CD8-positive, alpha-beta memory T cell (primary cell): ENCODE measurements at regions not wholly inside any gene's neighbourhood (a gene's known extent, or its start where the extent isn't known, plus 50 kb on each side); places are given as distances from the start of the nearest gene placed in this dataset.

Source experiments
- CTCF ChIA-PET: fragments of 350-600 bp; sonication (Branson Sonifier 250); formaldehyde crosslinking; loops from one replicate; lab custom pipeline; 2021; ENCODE audit warnings: antibody characterized with exemption; lab: Charles Lee
- POLR2A ChIA-PET: fragments of 350-600 bp; sonication (Branson Sonifier 250); formaldehyde crosslinking; loops from one replicate; lab custom pipeline; 2021; ENCODE audit warnings: antibody characterized with exemption; lab: Charles Lee
- DNase-seq, 5 donors: peaks; one replicate each; pipeline versions ENCODE4 v3.0.0 to v3.0.0-alpha.2; 2020 to 2022; ENCODE audit warnings: mixed read lengths in 1 of 5
- H3K27ac ChIP-seq: one replicate; pipeline ENCODE4 v1.7.0; 2013; ENCODE audit warnings: low read depth, mild to moderate bottlenecking, low read length, moderate library complexity
- H3K27me3 ChIP-seq: 2 replicates; pipeline ENCODE4 v1.7.0; 2013; ENCODE audit warnings: low read length, mild to moderate bottlenecking; ENCODE audit not compliant: insufficient read depth, poor library complexity, severe bottlenecking
- H3K36me3 ChIP-seq: 2 replicates; pipeline ENCODE4 v1.7.0; 2013; ENCODE audit warnings: mild to moderate bottlenecking, low read length, moderate library complexity; ENCODE audit not compliant: insufficient read depth
- H3K4me1 ChIP-seq: 2 replicates; pipeline ENCODE4 v1.7.0; 2013; ENCODE audit warnings: mild to moderate bottlenecking, low read length, moderate library complexity; ENCODE audit not compliant: insufficient read depth
- H3K4me3 ChIP-seq: 2 replicates; pipeline ENCODE4 v1.7.0; 2013; ENCODE audit warnings: mild to moderate bottlenecking, low read length
- H3K9me3 ChIP-seq: 2 replicates; pipeline ENCODE4 v1.7.0; 2013; ENCODE audit warnings: mild to moderate bottlenecking, low read length
- H3K27ac Mint-ChIP-seq, 8 donors: one replicate each; pipeline ENCODE4 v1.8.0; 2020 to 2021; ENCODE audit warnings: mixed read lengths in 8 of 8, mild to moderate bottlenecking in 6 of 8, inconsistent platforms in 3 of 8, moderate library complexity in 3 of 8
- H3K27me3 Mint-ChIP-seq, 2 donors: one replicate each; pipeline ENCODE4 v1.8.0; 2020 to 2021; ENCODE audit warnings: mixed read lengths in 2 of 2, mild to moderate bottlenecking in 1 of 2, moderate library complexity in 1 of 2
- H3K36me3 Mint-ChIP-seq, 3 donors: one replicate each; pipeline ENCODE4 v1.8.0; 2020 to 2021; ENCODE audit warnings: mixed read lengths in 3 of 3, inconsistent platforms in 1 of 3, mild to moderate bottlenecking in 1 of 3
- H3K4me1 Mint-ChIP-seq, 3 donors: one replicate each; pipeline ENCODE4 v1.8.0; 2020 to 2021; ENCODE audit warnings: mixed read lengths in 3 of 3, inconsistent platforms in 1 of 3, mild to moderate bottlenecking in 1 of 3
- H3K4me3 Mint-ChIP-seq, 7 donors: one replicate each; pipeline ENCODE4 v1.8.0; 2020 to 2021; ENCODE audit warnings: mixed read lengths in 7 of 7, mild to moderate bottlenecking in 6 of 7, moderate library complexity in 4 of 7, inconsistent platforms in 2 of 7
- H3K9me3 Mint-ChIP-seq, 5 donors: one replicate each; pipeline ENCODE4 v1.8.0; 2020 to 2022; ENCODE audit warnings: mixed read lengths in 5 of 5, mild to moderate bottlenecking in 3 of 5, moderate library complexity in 2 of 5, inconsistent platforms in 1 of 5

DNA sequence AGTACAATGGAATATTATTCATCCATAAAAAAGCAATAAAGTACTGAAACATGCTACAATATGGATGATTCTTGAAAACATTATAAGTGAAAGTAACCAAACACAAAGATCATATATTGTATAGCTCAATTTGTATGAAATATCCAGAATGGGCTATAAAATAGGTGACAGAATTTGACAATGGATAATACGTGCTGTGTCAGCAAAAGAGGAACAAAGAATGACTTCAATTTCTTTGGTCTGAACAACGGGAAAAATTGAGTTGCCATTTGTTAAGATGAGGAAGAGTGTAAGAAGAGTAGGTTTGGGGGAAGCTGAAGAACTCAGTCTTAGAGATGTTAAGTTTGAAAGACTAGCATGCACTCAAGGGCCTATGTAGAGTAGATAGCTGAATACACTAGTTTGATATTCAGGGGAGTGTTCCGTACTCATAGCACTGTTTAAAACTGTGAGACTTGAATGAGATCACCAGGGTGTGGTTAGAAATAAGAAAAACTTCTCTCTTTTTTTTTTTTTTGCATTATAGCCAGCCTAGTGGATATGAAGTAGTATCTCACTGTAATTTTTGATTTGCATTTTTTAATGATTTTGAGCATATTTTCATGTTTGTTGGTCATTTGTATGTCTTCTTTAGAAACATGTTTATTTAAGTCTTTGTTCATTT is 213.6 kb downstream of the NR4A2 start:
- CTCF ChIA-PET = no interaction called here
- no peaks in the 10 kb centered on the region for H3K9me3 ChIP-seq

DNA sequence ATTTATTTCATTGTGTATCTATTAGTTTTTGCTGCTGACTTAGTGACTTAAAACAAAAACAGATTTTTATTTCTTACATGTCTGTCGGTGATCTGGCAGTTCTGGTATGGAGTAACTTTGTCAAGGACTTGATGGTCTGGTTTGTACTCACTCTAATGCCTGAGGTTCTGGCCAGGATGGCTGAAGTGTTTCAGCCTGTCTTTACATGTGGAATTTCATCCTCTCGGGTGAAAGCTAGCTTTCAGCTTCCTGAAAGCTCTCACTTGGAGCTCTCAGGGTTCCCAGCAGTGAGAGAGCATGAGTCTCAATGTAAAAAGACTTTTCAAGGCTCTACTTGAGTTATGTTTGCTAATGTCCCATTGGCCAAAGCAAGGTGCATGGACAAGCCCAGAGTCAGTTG is 216.4 kb downstream of the NR4A2 start:
- ChIA-PET POLR2A (no interaction called here), CTCF (no interaction called here)
- H3K4me1 Mint-ChIP-seq = no peaks in the 10 kb centered on the region
- peaks cover 0 to 6% of the 10 kb centered on the region in 2 donors for H3K27me3 Mint-ChIP-seq
- no peak overlapping the region for H3K27ac Mint-ChIP-seq
- Histone ChIP-seq H3K27me3 (no peaks in the 10 kb centered on the region), H3K27ac (no peak overlapping the region), H3K4me1 (no peaks in the 10 kb centered on the region), H3K9me3 (no peaks in the 10 kb centered on the region), H3K4me3 (no peak overlapping the region), H3K36me3 (no peaks in the 10 kb centered on the region)
- H3K36me3 Mint-ChIP-seq = no peaks in the 10 kb centered on the region
- H3K4me3 Mint-ChIP-seq = no peak overlapping the region
- no peak for DNase-seq
- peaks cover 0 to 3% (median 0%) of the 10 kb centered on the region in 5 donors for H3K9me3 Mint-ChIP-seq

More for the DNA sequence above, 213.6 kb downstream of the NR4A2 start:
- Histone ChIP-seq H3K4me1 (no peaks in the 10 kb centered on the region), H3K27me3 (no peaks in the 10 kb centered on the region), H3K27ac (no peak overlapping the region), H3K4me3 (no peak overlapping the region), H3K36me3 (no peaks in the 10 kb centered on the region)
- Mint-ChIP-seq H3K9me3 (peaks cover 0 to 8% (median 0%) of the 10 kb centered on the region in 5 donors), H3K4me1 (no peaks in the 10 kb centered on the region), H3K27ac (no peak overlapping the region), H3K36me3 (no peaks in the 10 kb centered on the region), H3K4me3 (no peak overlapping the region), H3K27me3 (peaks cover 0 to 13% of the 10 kb centered on the region in 2 donors)
- POLR2A ChIA-PET = no interaction called here
- DNase-seq = no peak

DNA sequence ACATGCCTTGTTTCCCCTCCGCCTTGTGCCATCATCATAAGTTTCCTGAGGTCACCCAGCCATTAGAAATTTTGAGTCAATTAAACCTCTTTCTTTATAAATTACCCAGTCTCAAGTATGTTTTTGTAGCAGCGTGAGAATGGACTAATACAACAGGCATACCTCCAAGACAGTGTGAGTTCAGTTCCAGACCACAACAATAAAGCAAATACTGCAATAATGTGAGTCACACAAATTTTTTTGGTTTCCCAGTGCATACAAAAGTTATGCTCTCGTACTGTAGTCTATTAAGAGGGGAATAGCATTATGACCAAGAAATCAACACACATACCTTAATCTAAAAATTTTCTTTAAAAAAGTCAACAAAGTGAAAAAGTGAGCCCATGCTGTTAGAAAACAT is 217.2 kb downstream of the NR4A2 start:
- Histone ChIP-seq H3K27ac (no peak overlapping the region), H3K4me3 (no peak overlapping the region), H3K4me1 (no peaks in the 10 kb centered on the region), H3K36me3 (no peaks in the 10 kb centered on the region), H3K9me3 (no peaks in the 10 kb centered on the region), H3K27me3 (no peaks in the 10 kb centered on the region)
- H3K27me3 Mint-ChIP-seq = no peaks in the 10 kb centered on the region
- ChIA-PET CTCF (no interaction called here), POLR2A (no interaction called here)
- DNase-seq = no peak
- H3K4me3 Mint-ChIP-seq = no peak overlapping the region
- no peaks in the 10 kb centered on the region for H3K4me1 Mint-ChIP-seq
- H3K9me3 Mint-ChIP-seq = peaks cover 0 to under 1% (median 0%) of the 10 kb centered on the region in 5 donors
- H3K36me3 Mint-ChIP-seq = no peaks in the 10 kb centered on the region
- no peak overlapping the region for H3K27ac Mint-ChIP-seq

DNA sequence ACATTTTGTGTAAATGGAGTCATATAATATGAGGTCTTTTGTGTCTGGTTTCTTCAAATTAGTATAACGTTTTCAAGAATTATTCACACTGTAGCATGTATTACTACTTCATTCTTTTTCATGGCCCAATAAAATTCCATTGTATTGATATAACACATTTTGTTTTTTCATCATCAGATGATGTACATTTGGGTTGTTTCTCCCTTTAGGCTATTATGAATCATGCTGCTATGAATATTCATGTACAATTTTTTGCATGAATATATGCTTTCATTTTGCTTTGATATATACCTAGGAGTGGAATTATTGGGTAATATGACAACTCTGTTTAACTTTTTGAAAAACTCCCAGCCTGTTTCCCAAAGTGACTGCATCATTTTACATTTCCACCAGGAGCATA is 220.2 kb downstream of the NR4A2 start:
- H3K9me3 ChIP-seq = no peaks in the 10 kb centered on the region
- H3K4me1 ChIP-seq = no peaks in the 10 kb centered on the region
- Mint-ChIP-seq H3K4me1 (no peaks in the 10 kb centered on the region), H3K27ac (no peak overlapping the region), H3K27me3 (no peaks in the 10 kb centered on the region), H3K9me3 (no peaks in the 10 kb centered on the region), H3K36me3 (no peaks in the 10 kb centered on the region), H3K4me3 (no peak overlapping the region)
- CTCF ChIA-PET = no interaction called here
- H3K4me3 ChIP-seq = no peak overlapping the region
- POLR2A ChIA-PET = no interaction called here
- H3K27me3 ChIP-seq = no peaks in the 10 kb centered on the region
- no peak for DNase-seq
- no peak overlapping the region for H3K27ac ChIP-seq
- no peaks in the 10 kb centered on the region for H3K36me3 ChIP-seq

DNA sequence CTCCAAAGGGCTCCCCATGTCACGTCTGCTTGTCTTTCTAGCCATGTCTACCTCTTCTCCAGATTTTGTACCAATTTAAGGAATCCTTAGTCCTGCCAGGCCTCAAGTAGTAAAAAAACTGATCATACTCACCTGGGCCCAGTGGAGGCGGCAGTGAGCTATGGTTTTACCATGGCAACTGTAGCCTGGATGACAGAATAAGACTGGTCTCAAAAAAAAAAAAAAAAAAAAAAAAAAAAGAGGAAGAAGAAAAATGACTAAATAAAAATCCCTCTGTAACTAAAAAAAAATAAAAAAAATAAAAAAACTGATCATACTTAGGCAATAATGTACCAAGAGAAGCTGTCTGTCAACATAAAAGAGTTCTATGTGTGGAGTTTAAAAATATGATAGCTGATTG is 221.6 kb downstream of the NR4A2 start:
- Mint-ChIP-seq H3K27me3 (no peaks in the 10 kb centered on the region), H3K4me3 (no peak overlapping the region), H3K36me3 (no peaks in the 10 kb centered on the region), H3K4me1 (no peaks in the 10 kb centered on the region), H3K9me3 (no peaks in the 10 kb centered on the region), H3K27ac (no peak overlapping the region)
- POLR2A ChIA-PET = no interaction called here
- Histone ChIP-seq H3K27ac (no peak overlapping the region), H3K9me3 (no peaks in the 10 kb centered on the region), H3K36me3 (no peaks in the 10 kb centered on the region), H3K27me3 (no peaks in the 10 kb centered on the region), H3K4me3 (no peak overlapping the region), H3K4me1 (no peaks in the 10 kb centered on the region)
- peak in 1 of 5 donors; percentile 44 for DNase-seq
- CTCF ChIA-PET = no interaction called here

DNA sequence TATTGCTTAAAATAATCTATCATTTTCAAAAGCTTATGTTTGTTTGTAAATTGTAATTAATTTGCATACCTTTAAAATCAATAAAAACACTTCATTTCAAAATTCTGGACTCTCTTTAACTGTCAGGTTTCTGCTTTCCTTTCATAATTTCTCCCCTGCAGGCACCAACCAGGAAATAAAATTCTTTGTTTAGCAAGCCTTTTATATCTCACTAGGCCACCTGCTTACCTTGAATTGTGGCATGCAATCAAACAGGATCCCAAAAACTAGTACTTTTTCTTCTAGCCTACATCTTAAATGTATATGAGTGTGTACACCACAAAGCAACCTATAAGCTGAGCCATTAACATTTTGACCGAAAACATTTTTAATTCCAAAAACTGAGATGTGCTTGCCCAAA is 233.1 kb downstream of the NR4A2 start:
- no peaks in the 10 kb centered on the region for H3K9me3 ChIP-seq
- Mint-ChIP-seq H3K4me3 (no peak overlapping the region), H3K27ac (no peak overlapping the region), H3K9me3 (peaks cover 0 to 4% (median 2%) of the 10 kb centered on the region in 5 donors), H3K27me3 (peaks cover 2 to 13% of the 10 kb centered on the region in 2 donors), H3K4me1 (no peaks in the 10 kb centered on the region), H3K36me3 (no peaks in the 10 kb centered on the region)
- ChIA-PET POLR2A (no interaction called here), CTCF (no interaction called here)
- no peaks in the 10 kb centered on the region for H3K36me3 ChIP-seq
- no peak overlapping the region for H3K27ac ChIP-seq
- no peaks in the 10 kb centered on the region for H3K27me3 ChIP-seq
- H3K4me1 ChIP-seq = no peaks in the 10 kb centered on the region
- DNase-seq = no peak
- no peak overlapping the region for H3K4me3 ChIP-seq

DNA sequence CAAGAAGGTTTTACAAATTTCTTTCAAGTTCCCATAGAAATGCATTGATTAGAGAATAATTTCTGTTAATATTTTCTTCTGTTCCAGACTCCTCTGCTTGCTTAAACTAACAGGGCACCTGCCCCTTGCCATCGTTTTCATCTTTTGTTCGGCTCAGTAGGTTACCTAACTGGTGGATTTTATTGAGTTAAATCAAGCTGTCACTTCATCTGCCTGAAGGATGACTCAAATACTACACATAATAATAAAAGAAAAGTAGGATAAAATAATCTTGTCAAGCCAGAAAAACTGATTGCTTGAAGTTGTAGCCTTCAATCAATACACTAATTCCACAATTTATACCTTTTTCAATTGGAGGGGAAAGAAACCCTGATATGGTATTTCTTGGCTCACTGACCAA is 234.0 kb downstream of the NR4A2 start:
- no peaks in the 10 kb centered on the region for H3K9me3 ChIP-seq
- peaks cover 0 to 4% (median 2%) of the 10 kb centered on the region in 5 donors for H3K9me3 Mint-ChIP-seq
- no peaks in the 10 kb centered on the region for H3K4me1 Mint-ChIP-seq
- peaks cover 2 to 10% of the 10 kb centered on the region in 2 donors for H3K27me3 Mint-ChIP-seq
- H3K27me3 ChIP-seq = no peaks in the 10 kb centered on the region
- no peak for DNase-seq
- H3K4me3 Mint-ChIP-seq = no peak overlapping the region
- ChIA-PET POLR2A (no interaction called here), CTCF (no interaction called here)
- H3K36me3 ChIP-seq = no peaks in the 10 kb centered on the region
- no peaks in the 10 kb centered on the region for H3K36me3 Mint-ChIP-seq
- no peaks in the 10 kb centered on the region for H3K4me1 ChIP-seq
- no peak overlapping the region for H3K4me3 ChIP-seq
- no peak overlapping the region for H3K27ac ChIP-seq
- no peak overlapping the region for H3K27ac Mint-ChIP-seq

DNA sequence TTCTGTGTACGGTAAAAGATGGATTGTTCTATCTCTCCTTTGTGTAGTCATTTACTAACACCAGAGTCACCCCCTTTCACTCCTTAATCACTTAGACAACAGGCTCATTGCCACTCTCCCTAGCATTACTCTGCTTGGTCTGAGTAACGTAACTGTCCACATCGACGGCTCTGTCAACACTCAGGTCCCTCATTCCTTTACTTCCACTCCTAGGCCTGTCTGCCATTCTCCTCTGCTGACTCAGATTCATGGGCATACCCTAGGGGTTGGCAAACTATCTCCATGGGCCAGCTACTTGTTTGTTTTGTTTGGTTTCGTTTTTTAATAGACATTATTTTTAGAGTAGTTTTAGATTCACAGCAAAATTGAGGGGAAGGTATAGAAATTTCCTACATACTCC is 243.9 kb downstream of the NR4A2 start:
- no peaks in the 10 kb centered on the region for H3K9me3 Mint-ChIP-seq
- H3K4me1 Mint-ChIP-seq = no peaks in the 10 kb centered on the region
- H3K4me3 Mint-ChIP-seq = no peak overlapping the region
- Histone ChIP-seq H3K36me3 (no peaks in the 10 kb centered on the region), H3K27me3 (no peaks in the 10 kb centered on the region), H3K9me3 (no peaks in the 10 kb centered on the region), H3K27ac (no peak overlapping the region), H3K4me1 (no peaks in the 10 kb centered on the region), H3K4me3 (no peak overlapping the region)
- CTCF ChIA-PET = no interaction called here
- no peak for DNase-seq
- POLR2A ChIA-PET = no interaction called here
- H3K27me3 Mint-ChIP-seq = peaks cover 2 to 5% of the 10 kb centered on the region in 2 donors
- H3K36me3 Mint-ChIP-seq = no peaks in the 10 kb centered on the region
- no peak overlapping the region for H3K27ac Mint-ChIP-seq
